CD4-positive, alpha-beta T cell treated with Interleukin-1 beta for 1 hour (primary cell): ENCODE measurements at regions not wholly inside any gene's neighbourhood (a gene's known extent, or its start where the extent isn't known, plus 50 kb on each side); places are given as distances from the start of the nearest gene placed in this dataset.
"Not testable (repeated sequence)": the region's sequence is repeated elsewhere in the genome, so short reads cannot be mapped to it uniquely, and the experiment has no call there.

Experiments
- DNase-seq, 2 donors: peaks; one replicate each; pipeline ENCODE4 v3.0.0-alpha.2; 2020 to 2022

GRCh38 chr6:87755708-87756671, 54.0 kb upstream of the AKIRIN2 start:
- no peak for DNase-seq

- DNase-seq = peak in 1 of 2 donors; percentile 4
Observed at GRCh38 chr6:87754828-87755227, 52.8 kb upstream of the AKIRIN2 start.

GRCh38 chr6:87753131-87753685, 51.2 kb upstream of the AKIRIN2 start:
- DNase-seq = no peak

GRCh38 chr6:87752503-87752902, 50.5 kb upstream of the AKIRIN2 start:
- not testable (repeated sequence) for DNase-seq
